BJ (cell line): ENCODE measurements at regions not wholly inside any gene's neighbourhood (a gene's known extent, or its start where the extent isn't known, plus 50 kb on each side); places are given as distances from the start of the nearest gene placed in this dataset.

Experiments
- CTCF ChIA-PET: fragments of 350-600 bp; formaldehyde crosslinking; extraction: SDS; loops from one replicate; lab custom pipeline; 2021; ENCODE audit warnings: antibody characterized with exemption, inconsistent platforms; lab: Yijun Ruan, JAX
- POLR2A ChIA-PET: fragments of 300-600 bp; sonication (Branson Sonifier 250); formaldehyde crosslinking; extraction: SDS; loops from one replicate; lab custom pipeline; 2021; ENCODE audit warnings: antibody characterized with exemption; lab: Charles Lee
- DNase-seq: peaks from one replicate; pipeline ENCODE4 v3.0.0-alpha.2; 2011; ENCODE audit warnings: low read depth
- H3K27me3 ChIP-seq: 2 replicates; pipeline ENCODE4 v1.6.0; 2011; ENCODE audit warnings: low read length; ENCODE audit not compliant: control insufficient read depth, insufficient read depth
- H3K36me3 ChIP-seq: 2 replicates; pipeline ENCODE4 v1.5.1; 2011; ENCODE audit warnings: low read length; ENCODE audit not compliant: control insufficient read depth, insufficient read depth
- H3K4me3 ChIP-seq: 2 replicates; pipeline ENCODE4 v1.5.1; 2011; ENCODE audit warnings: low read depth, mild to moderate bottlenecking, control low read depth, low read length
- TF ChIP-seq, protein P1 (sequence below): IDR thresholded peaks from 2 replicates; pipeline ENCODE4 v1.5.1; 2011; ENCODE audit warnings: low read depth, mild to moderate bottlenecking, control low read depth, inconsistent platforms, low read length, moderate library complexity; ENCODE audit not compliant: insufficient read depth

DNA sequence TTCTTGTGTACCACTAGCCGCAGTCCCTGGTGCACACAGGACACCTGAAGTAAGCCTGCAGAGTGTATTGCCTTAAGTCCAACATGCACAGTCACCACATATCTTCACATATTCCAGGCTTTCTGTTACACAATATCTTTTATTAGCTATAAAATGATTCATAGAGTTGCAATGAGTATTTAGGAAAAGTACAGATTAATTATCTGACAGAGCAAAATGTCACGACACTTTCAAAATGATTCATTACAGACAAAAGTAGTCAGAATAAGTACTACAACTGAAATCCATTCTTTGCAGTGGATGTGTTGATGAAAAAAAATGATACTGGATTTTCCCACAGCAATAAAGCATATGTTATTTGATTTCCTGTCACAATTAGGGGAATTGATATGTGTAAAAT is 199.5 kb upstream of the ASCC3 start:
- ChIA-PET CTCF (interaction anchor here (1.0 kb wide), 1 partner anchor 9 kb away, joined by 3 read pairs; no protein-coding TSS in a partner anchor), POLR2A (no interaction called here)
- TF ChIP-seq, protein P1, sequence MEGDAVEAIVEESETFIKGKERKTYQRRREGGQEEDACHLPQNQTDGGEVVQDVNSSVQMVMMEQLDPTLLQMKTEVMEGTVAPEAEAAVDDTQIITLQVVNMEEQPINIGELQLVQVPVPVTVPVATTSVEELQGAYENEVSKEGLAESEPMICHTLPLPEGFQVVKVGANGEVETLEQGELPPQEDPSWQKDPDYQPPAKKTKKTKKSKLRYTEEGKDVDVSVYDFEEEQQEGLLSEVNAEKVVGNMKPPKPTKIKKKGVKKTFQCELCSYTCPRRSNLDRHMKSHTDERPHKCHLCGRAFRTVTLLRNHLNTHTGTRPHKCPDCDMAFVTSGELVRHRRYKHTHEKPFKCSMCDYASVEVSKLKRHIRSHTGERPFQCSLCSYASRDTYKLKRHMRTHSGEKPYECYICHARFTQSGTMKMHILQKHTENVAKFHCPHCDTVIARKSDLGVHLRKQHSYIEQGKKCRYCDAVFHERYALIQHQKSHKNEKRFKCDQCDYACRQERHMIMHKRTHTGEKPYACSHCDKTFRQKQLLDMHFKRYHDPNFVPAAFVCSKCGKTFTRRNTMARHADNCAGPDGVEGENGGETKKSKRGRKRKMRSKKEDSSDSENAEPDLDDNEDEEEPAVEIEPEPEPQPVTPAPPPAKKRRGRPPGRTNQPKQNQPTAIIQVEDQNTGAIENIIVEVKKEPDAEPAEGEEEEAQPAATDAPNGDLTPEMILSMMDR = no peak
- Histone ChIP-seq H3K4me3 (no peak overlapping the region), H3K36me3 (no peaks in the 10 kb centered on the region), H3K27me3 (no peaks in the 10 kb centered on the region)
- DNase-seq = peak; percentile 89

DNA sequence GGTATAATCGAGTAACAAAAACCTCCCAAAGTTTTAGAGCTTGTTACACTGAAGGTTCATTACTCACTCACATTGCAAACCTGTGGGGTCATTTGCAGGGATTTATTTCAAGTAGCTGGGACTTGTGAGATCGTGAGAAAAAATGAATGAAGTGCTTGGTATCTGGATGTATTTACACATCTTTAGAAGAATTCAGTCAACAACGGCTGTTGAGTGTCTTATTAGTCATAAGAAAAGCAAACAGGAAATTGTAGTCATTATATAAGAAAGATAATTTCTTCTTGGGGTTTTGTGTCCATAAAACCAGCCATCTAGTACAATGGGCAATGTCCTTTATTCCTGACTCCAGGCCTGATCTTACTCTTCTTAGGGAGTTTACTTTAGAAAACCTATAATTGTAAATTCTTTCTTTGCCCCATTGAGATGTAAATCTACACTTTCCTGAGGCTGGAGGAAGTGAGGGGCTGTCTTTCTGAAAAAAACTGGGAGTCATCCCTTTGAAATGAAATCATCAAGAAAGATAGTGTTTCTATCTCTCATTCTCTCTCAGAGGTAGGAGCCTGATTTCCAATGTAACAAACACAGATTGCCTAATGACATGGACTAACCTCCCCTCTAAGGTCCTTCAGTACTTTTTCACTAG is 202.5 kb upstream of the ASCC3 start:
- POLR2A ChIA-PET = interaction anchor here (0.6 to 1.0 kb wide), 2 partner anchors 12 to 203 kb away, joined by 3 read pairs; partner anchors contain the start of gene ASCC3
- DNase-seq = peak; percentile 89
- TF ChIP-seq, protein P1 = no peak
- Histone ChIP-seq H3K27me3 (no peaks in the 10 kb centered on the region), H3K4me3 (no peak overlapping the region), H3K36me3 (no peaks in the 10 kb centered on the region)
- CTCF ChIA-PET = no interaction called here

DNA sequence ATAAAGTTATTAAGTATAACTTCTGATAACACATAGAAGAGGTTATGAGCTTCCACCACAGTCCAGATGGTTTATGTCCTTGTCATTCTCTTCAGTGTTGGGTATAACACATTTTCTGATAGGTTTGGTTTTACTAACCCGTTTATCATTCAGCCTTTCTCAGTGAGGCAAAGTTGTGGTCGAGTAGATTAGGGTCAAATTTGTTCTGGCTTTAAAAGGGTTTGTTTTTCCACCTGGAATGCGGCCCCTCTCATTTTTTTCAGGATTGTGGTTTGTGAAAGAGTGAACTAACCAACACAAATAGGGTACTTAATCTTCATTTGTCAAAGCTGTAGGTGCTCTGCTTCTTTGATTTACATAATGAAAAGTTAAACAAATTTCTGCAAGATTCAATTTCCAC is 204.2 kb upstream of the ASCC3 start:
- H3K36me3 ChIP-seq = no peaks in the 10 kb centered on the region
- TF ChIP-seq, protein P1 = no peak
- ChIA-PET CTCF (no interaction called here), POLR2A (no interaction called here)
- no peaks in the 10 kb centered on the region for H3K27me3 ChIP-seq
- DNase-seq = peak; percentile 0
- H3K4me3 ChIP-seq = no peak overlapping the region

DNA sequence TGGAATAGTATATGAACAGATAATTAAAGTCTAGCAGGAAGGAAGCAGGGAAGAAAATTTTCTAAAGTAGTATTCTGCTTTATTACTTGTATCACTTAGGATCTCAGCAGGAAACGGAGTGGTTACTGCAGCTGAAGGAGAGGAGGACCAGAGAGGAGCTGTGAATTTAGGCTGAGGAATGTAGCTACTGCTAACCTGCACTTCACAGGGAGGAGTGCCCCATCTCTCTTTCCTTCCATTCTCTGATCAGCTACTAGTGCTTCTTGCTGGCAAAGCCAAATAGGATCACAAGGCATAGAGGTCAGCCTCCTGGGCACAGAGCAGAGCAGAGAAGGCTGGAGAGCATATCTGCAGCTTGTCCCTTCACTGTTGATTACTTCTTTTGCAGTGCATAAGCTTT is 205.3 kb upstream of the ASCC3 start:
- no peaks in the 10 kb centered on the region for H3K27me3 ChIP-seq
- DNase-seq = no peak
- no peak overlapping the region for H3K4me3 ChIP-seq
- no peaks in the 10 kb centered on the region for H3K36me3 ChIP-seq
- TF ChIP-seq, protein P1 = no peak
- CTCF ChIA-PET = no interaction called here
- POLR2A ChIA-PET = no interaction called here

DNA sequence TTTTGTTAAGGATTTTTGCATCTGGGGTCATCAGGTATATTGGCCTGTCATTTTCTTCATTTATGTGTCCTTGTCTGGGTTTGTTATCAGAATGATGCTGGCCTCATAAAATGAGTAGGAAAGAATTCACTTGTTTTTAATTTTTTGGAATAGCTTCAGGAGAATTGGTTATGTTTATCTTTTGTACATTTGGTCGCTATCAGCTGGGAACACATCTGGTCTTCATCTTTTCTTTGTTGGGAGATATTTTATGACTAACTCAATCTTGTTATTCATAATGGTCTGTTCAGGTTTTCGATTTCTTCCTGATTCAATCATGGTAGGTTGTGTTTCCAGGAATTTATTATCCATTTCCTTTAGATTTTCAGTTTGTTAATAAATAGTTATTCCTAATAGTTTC is 207.5 kb upstream of the ASCC3 start:
- Histone ChIP-seq H3K36me3 (no peaks in the 10 kb centered on the region), H3K27me3 (no peaks in the 10 kb centered on the region), H3K4me3 (no peak overlapping the region)
- DNase-seq = no peak
- TF ChIP-seq, protein P1 = no peak
- POLR2A ChIA-PET = no interaction called here
- CTCF ChIA-PET = no interaction called here
